Nephron (organoid): ENCODE measurements at regions not wholly inside any gene's neighbourhood (a gene's known extent, or its start where the extent isn't known, plus 50 kb on each side); places are given as distances from the start of the nearest gene placed in this dataset.

ENCODE experiments used
- H3K27ac Mint-ChIP-seq, 3 experiments: 2 replicates each; pipeline ENCODE4 v1.8.0; 2020; ENCODE audit warnings: mixed read lengths in 3 of 3, mild to moderate bottlenecking in 2 of 3, moderate library complexity in 1 of 3
- H3K27me3 Mint-ChIP-seq: 2 replicates; pipeline ENCODE4 v1.8.0; 2021; ENCODE audit warnings: low read depth, mild to moderate bottlenecking, moderate library complexity, mixed read lengths
- H3K36me3 Mint-ChIP-seq: 2 replicates; pipeline ENCODE4 v1.8.0; 2020; ENCODE audit warnings: low read depth, mixed read lengths
- H3K4me1 Mint-ChIP-seq: 2 replicates; pipeline ENCODE4 v1.8.0; 2020; ENCODE audit warnings: mixed read lengths
- H3K4me3 Mint-ChIP-seq, 3 experiments: 2 replicates each; pipeline ENCODE4 v1.8.0; 2020; ENCODE audit warnings: mild to moderate bottlenecking in 3 of 3, mixed read lengths in 3 of 3, moderate library complexity in 2 of 3
- H3K9me3 Mint-ChIP-seq: 2 replicates; pipeline ENCODE4 v1.8.0; 2020; ENCODE audit warnings: mixed read lengths
- CTCF ChIP-seq, 3 experiments: fragments of 200-600 bp; sonication (generic); IDR thresholded peaks; one replicate each; pipeline ENCODE4 v1.5.0; 2021; ENCODE audit warnings: antibody characterized with exemption in 3 of 3; ENCODE audit not compliant: unreplicated experiment in 3 of 3

DNA sequence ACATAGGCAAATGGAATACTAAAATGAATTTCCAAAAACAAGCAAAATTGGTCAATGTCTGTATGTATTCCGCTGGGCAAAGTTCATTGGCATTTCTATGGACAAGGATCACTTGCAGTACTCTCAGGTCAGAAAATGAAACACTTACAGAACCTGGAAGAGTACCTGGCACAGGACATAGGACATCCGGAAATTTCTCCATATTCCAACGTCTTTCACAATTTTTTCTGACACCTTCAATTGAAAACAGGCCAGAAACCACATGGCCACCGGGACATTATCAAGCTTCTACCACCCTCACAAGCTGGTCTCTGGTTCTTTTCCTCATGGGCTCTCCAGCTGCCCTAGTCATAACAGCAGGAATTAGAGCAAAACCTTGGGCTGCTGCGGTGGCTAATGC lies 96.9 kb upstream of the MSH6 start:
- Mint-ChIP-seq H3K27me3 (peaks cover 7% of the 10 kb centered on the region), H3K4me3 (no peak overlapping the region)
- no peak for TF ChIP-seq CTCF (IDR thresholded peaks at IDR 0.05; ENCODE audit: unreplicated experiment in 3 of 3)

GRCh38 chr2:47682216-47682749 lies 100.7 kb upstream of the MSH6 start:
- Mint-ChIP-seq H3K36me3 (no peaks in the 10 kb centered on the region), H3K27me3 (peaks cover 4% of the 10 kb centered on the region), H3K27ac (no peak overlapping the region), H3K4me1 (no peaks in the 10 kb centered on the region), H3K9me3 (peaks cover 3% of the 10 kb centered on the region), H3K4me3 (no peak overlapping the region)
- TF ChIP-seq CTCF (IDR thresholded peaks at IDR 0.05; ENCODE audit: unreplicated experiment in 3 of 3): no peak

More for the DNA sequence above, 96.9 kb upstream of the MSH6 start:
- Mint-ChIP-seq H3K36me3 (no peaks in the 10 kb centered on the region), H3K9me3 (peaks cover 3% of the 10 kb centered on the region), H3K4me1 (no peaks in the 10 kb centered on the region), H3K27ac (no peak overlapping the region)

GRCh38 chr2:47676261-47676926 lies 105.6 kb upstream of the KCNK12 start:
- no peak for TF ChIP-seq CTCF (IDR thresholded peaks at IDR 0.05; ENCODE audit: unreplicated experiment in 3 of 3)
- Mint-ChIP-seq H3K27me3 (peaks cover 10% of the 10 kb centered on the region), H3K4me3 (no peak overlapping the region), H3K27ac (no peak overlapping the region), H3K9me3 (no peaks in the 10 kb centered on the region), H3K36me3 (no peaks in the 10 kb centered on the region), H3K4me1 (no peaks in the 10 kb centered on the region)

DNA sequence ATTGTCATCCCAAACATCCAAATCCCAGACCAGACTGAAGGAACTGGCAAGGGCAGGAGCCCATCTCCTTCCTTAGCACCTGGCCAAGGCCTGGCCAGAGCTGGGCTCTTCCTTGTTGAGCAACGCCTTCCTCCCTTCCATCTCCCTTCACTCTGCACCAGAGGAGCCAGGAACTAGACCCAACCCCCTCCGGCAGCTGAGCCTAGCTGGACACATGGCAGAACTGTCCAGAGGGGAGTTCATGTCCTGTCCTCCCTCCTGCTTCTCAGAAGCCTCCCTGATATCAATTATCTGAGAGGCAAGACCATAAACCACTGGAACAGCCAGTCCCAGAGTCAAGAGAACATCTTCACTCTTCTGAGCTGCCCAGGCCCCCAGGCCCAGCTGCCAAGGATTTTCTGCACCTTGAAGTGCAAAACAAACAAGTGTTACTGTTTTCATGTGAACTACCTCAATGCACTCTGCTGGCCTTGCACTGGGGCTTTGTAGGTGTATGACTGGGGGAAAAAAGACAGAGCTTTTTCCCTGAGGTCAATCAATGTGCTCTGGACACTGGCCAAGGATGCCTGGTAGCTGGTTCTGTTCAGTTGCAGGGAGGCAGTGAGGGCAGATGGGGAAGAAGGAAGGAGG lies 104.5 kb upstream of the KCNK12 start:
- no peak for TF ChIP-seq CTCF (IDR thresholded peaks at IDR 0.05; ENCODE audit: unreplicated experiment in 3 of 3)
- Mint-ChIP-seq H3K9me3 (no peaks in the 10 kb centered on the region), H3K4me3 (no peak overlapping the region), H3K27ac (no peak overlapping the region), H3K4me1 (no peaks in the 10 kb centered on the region), H3K27me3 (peaks cover 10% of the 10 kb centered on the region), H3K36me3 (no peaks in the 10 kb centered on the region)

- TF ChIP-seq CTCF (IDR thresholded peaks at IDR 0.05; ENCODE audit: unreplicated experiment in 3 of 3): no peak
- Mint-ChIP-seq H3K9me3 (no peaks in the 10 kb centered on the region), H3K27me3 (no peaks in the 10 kb centered on the region), H3K27ac (no peak overlapping the region), H3K36me3 (no peaks in the 10 kb centered on the region), H3K4me3 (no peak overlapping the region), H3K4me1 (peaks cover 11% of the 10 kb centered on the region)
Measured at GRCh38 chr2:47666332-47666731, 95.5 kb upstream of the KCNK12 start.

DNA sequence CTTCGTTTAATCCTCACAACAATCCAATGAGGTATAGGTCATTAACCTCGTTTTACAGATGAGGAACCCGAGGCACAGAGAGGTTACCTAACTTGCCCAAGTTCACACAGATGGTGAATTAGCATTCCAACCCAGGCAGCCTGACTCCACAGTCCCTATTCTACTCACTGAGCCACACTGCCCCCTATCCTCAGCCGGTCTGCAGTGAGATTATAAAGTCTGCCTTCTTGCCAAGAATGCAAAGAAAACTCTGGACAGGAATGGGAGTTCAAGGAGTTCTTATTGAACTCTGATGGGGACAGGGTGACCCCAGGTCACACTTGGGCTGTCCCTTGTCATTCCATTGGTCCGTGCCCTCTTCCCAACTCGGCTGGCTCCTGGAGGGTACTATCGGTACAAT lies 94.0 kb upstream of the KCNK12 start:
- no peak for TF ChIP-seq CTCF (IDR thresholded peaks at IDR 0.05; ENCODE audit: unreplicated experiment in 3 of 3)
- H3K4me1 Mint-ChIP-seq: peaks cover 11% of the 10 kb centered on the region
- no peaks in the 10 kb centered on the region for H3K27me3 Mint-ChIP-seq
- no peaks in the 10 kb centered on the region for H3K9me3 Mint-ChIP-seq
- H3K4me3 Mint-ChIP-seq: no peak overlapping the region
- no peak overlapping the region for H3K27ac Mint-ChIP-seq
- no peaks in the 10 kb centered on the region for H3K36me3 Mint-ChIP-seq
